Glutamatergic neuron (in vitro differentiated cells): ENCODE measurements at regions not wholly inside any gene's neighbourhood (a gene's known extent, or its start where the extent isn't known, plus 50 kb on each side); places are given as distances from the start of the nearest gene placed in this dataset.

Experiments used
- DNase-seq: peaks from one replicate; pipeline ENCODE4 v3.0.0; 2022
- H3K27ac Mint-ChIP-seq: one replicate; pipeline ENCODE4 v1.8.0; 2020; ENCODE audit warnings: mild to moderate bottlenecking, mixed read lengths, inconsistent platforms; ENCODE audit not compliant: unreplicated experiment
- H3K27me3 Mint-ChIP-seq: one replicate; pipeline ENCODE4 v1.8.0; 2020; ENCODE audit warnings: mild to moderate bottlenecking, moderate library complexity, mixed read lengths, inconsistent platforms; ENCODE audit not compliant: unreplicated experiment
- H3K36me3 Mint-ChIP-seq: one replicate; pipeline ENCODE4 v1.8.0; 2020; ENCODE audit warnings: mild to moderate bottlenecking, mixed read lengths, inconsistent platforms; ENCODE audit not compliant: unreplicated experiment
- H3K4me1 Mint-ChIP-seq: one replicate; pipeline ENCODE4 v1.8.0; 2020; ENCODE audit warnings: mild to moderate bottlenecking, low read depth, mixed read lengths, inconsistent platforms; ENCODE audit not compliant: unreplicated experiment
- H3K4me3 Mint-ChIP-seq: one replicate; pipeline ENCODE4 v1.8.0; 2020; ENCODE audit warnings: mild to moderate bottlenecking, mixed read lengths, inconsistent platforms; ENCODE audit not compliant: unreplicated experiment
- H3K9me3 Mint-ChIP-seq: one replicate; pipeline ENCODE4 v1.8.0; 2020; ENCODE audit warnings: mild to moderate bottlenecking, moderate library complexity, mixed read lengths, inconsistent platforms; ENCODE audit not compliant: unreplicated experiment
- TF ChIP-seq, protein P1 (sequence below): fragments of 200-600 bp; sonication (generic); IDR thresholded peaks from one replicate; pipeline ENCODE4 v1.5.0; 2021; ENCODE audit not compliant: partially characterized antibody, unreplicated experiment

- Mint-ChIP-seq H3K27me3 (peaks cover 4% of the 10 kb centered on the region), H3K9me3 (peaks cover 4% of the 10 kb centered on the region), H3K4me3 (no peak overlapping the region), H3K36me3 (no peaks in the 10 kb centered on the region), H3K4me1 (peaks cover 24% of the 10 kb centered on the region), H3K27ac (no peak overlapping the region)
- TF ChIP-seq, protein P1, sequence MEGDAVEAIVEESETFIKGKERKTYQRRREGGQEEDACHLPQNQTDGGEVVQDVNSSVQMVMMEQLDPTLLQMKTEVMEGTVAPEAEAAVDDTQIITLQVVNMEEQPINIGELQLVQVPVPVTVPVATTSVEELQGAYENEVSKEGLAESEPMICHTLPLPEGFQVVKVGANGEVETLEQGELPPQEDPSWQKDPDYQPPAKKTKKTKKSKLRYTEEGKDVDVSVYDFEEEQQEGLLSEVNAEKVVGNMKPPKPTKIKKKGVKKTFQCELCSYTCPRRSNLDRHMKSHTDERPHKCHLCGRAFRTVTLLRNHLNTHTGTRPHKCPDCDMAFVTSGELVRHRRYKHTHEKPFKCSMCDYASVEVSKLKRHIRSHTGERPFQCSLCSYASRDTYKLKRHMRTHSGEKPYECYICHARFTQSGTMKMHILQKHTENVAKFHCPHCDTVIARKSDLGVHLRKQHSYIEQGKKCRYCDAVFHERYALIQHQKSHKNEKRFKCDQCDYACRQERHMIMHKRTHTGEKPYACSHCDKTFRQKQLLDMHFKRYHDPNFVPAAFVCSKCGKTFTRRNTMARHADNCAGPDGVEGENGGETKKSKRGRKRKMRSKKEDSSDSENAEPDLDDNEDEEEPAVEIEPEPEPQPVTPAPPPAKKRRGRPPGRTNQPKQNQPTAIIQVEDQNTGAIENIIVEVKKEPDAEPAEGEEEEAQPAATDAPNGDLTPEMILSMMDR: no peak
- DNase-seq: no peak
Measured at GRCh38 chr2:207235621-207236020, 69.9 kb upstream of the KLF7 start.

DNA sequence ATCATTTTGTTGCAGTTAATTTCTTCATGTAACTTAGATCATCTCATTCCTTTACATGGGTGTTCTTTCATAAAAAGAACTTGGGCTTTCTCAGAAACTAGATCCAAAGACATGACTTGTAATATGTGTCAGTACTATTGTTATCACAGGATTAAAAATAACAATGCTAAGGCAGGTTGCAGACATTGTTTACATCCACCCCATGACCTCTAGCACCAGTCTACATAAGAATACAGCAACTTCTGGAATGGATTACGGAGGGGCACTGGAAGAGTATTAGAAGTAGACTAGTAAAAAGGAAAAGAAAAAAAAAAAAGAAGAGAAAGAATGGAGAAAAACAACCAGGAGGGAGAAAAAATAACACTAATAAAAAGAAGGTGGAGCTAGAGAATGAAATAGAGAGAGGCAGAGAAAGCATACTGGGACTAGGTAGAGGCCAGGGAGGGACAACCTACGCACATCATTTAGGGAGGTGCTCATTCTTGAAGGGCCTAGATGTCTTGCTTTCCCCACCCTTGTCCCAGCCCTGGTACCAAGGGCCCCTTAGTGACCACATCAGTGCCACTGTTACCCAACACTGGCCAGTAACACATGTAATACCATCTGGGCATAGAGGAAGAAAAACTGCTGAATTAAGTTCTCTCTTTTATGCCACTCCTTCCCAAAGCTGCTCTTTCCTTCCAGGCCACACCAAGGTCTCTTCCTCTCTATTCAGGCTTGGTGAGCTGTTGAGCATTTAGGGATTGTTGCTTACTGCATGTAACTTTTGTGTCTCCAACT lies 70.6 kb upstream of the KLF7 start:
- no peak overlapping the region for H3K27ac Mint-ChIP-seq
- H3K4me3 Mint-ChIP-seq: no peak overlapping the region
- peaks cover 4% of the 10 kb centered on the region for H3K27me3 Mint-ChIP-seq
- DNase-seq: no peak
- H3K4me1 Mint-ChIP-seq: peaks cover 18% of the 10 kb centered on the region
- H3K9me3 Mint-ChIP-seq: peaks cover 4% of the 10 kb centered on the region
- TF ChIP-seq, protein P1: no peak
- H3K36me3 Mint-ChIP-seq: no peaks in the 10 kb centered on the region

GRCh38 chr2:207238831-207239701 lies 73.3 kb upstream of the KLF7 start:
- Mint-ChIP-seq H3K4me1 (peaks cover 6% of the 10 kb centered on the region), H3K27me3 (peaks cover 4% of the 10 kb centered on the region), H3K9me3 (peaks cover 4% of the 10 kb centered on the region), H3K27ac (no peak overlapping the region), H3K4me3 (no peak overlapping the region), H3K36me3 (no peaks in the 10 kb centered on the region)
- TF ChIP-seq, protein P1: no peak
- no peak for DNase-seq

GRCh38 chr2:207239754-207240494 lies 74.2 kb upstream of the KLF7 start:
- no peak for DNase-seq
- H3K4me1 Mint-ChIP-seq: peaks cover 12% of the 10 kb centered on the region
- TF ChIP-seq, protein P1: no peak
- no peak overlapping the region for H3K27ac Mint-ChIP-seq
- no peak overlapping the region for H3K4me3 Mint-ChIP-seq
- no peaks in the 10 kb centered on the region for H3K36me3 Mint-ChIP-seq
- H3K9me3 Mint-ChIP-seq: peaks cover 4% of the 10 kb centered on the region
- H3K27me3 Mint-ChIP-seq: peaks cover 4% of the 10 kb centered on the region
